IPS-20b (cell line): ENCODE measurements at regions not wholly inside any gene's neighbourhood (a gene's known extent, or its start where the extent isn't known, plus 50 kb on each side); places are given as distances from the start of the nearest gene placed in this dataset.

Experiments
- H3K27ac ChIP-seq: one replicate; pipeline ENCODE4 v1.5.1; 2013; ENCODE audit warnings: low read length
- H3K27me3 ChIP-seq: 2 replicates; pipeline ENCODE4 v1.6.1; 2013; ENCODE audit warnings: mild to moderate bottlenecking, low read length, inconsistent platforms; ENCODE audit not compliant: insufficient read depth
- H3K36me3 ChIP-seq: 2 replicates; pipeline ENCODE4 v1.6.1; 2013; ENCODE audit warnings: low read depth, mild to moderate bottlenecking, inconsistent platforms, low read length, moderate library complexity; ENCODE audit not compliant: insufficient read depth
- H3K4me1 ChIP-seq: 2 replicates; pipeline ENCODE4 v1.6.1; 2013; ENCODE audit warnings: mild to moderate bottlenecking, control low read depth, inconsistent platforms, low read length, moderate library complexity; ENCODE audit not compliant: insufficient read depth
- H3K4me3 ChIP-seq: 2 replicates; pipeline ENCODE4 v1.5.1; 2013; ENCODE audit warnings: mild to moderate bottlenecking, low read length, inconsistent platforms
- H3K9ac ChIP-seq: 2 replicates; pipeline ENCODE4 v1.6.1; 2013; ENCODE audit warnings: low read depth, mild to moderate bottlenecking, inconsistent platforms, low read length, moderate library complexity
- H3K9me3 ChIP-seq: 2 replicates; pipeline ENCODE4 v1.6.1; 2013; ENCODE audit warnings: mild to moderate bottlenecking, low read depth, low read length, inconsistent platforms; ENCODE audit not compliant: insufficient read depth

DNA sequence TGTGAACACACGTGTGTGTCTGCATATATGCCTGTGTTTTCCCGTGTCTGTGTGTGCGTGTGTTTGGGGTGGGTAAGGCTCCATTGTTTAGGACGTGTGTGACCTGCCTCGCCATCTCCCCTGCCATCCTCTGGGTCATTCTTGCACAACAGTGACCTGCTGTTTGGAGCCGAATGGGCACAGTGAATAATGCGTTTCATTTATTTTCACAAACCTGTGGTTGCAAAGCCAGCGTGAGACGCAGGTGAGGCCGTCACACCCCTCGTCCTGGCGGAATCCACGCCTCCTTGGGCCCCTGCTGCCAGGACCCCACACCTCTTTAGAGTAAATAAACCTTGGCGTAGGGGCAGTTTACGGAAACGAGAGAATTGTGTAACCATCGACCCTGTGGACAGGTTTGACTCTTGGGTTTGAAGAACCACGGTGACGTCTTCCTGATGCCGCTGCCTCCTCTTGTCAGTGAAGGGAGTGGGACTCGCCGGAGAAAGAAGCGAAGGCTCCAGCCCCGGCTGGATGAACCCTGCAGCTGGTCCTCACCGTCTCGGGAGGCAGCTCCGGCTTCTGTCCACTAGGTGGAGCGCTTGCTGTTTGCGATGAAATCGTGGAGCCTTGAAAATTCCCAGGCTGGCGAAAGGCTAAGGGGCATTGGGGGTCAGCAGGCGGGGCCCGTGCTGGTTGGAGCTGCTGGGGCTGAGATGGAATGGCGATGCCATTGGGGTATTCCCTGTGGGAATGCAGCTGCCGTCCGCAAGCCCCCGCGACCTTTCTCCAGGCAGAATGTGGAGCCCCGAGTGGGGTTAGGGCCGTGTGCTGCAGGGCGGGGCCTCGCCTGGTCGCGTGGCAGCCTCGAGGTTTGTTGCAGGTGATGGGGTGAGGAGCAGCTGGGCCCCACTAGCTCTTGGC lies 81.1 kb downstream of the RTP5 start:
- no peaks in the 10 kb centered on the region for H3K36me3 ChIP-seq
- H3K4me1 ChIP-seq = peaks cover 7% of the 10 kb centered on the region; the same call in 1 of the 2 replicates
- no peak overlapping the region for H3K9ac ChIP-seq
- no peak overlapping the region for H3K4me3 ChIP-seq
- H3K9me3 ChIP-seq = no peaks in the 10 kb centered on the region
- H3K27ac ChIP-seq = no peak overlapping the region
- peaks cover 11% of the 10 kb centered on the region for H3K27me3 ChIP-seq

DNA sequence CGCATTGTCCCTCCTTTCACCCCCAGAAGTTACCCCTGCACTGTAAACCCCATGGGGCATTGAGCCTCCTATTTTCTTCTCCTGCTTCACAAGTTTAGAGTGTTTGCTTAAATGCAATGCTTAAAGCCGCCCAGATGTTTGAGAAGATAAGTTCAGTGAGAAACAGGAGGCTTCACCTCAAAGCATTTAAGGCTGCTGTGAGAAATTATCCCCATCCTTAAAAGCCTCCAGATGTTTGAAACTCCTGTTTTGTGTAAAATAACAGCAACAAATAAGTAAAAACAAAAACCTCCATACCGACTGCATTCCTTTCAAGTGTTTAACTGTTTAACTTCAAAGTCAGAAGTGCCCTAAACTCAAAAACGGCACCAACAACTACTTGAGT lies 81.8 kb downstream of the RTP5 start:
- H3K27ac ChIP-seq = no peak overlapping the region
- no peaks in the 10 kb centered on the region for H3K9me3 ChIP-seq
- H3K4me1 ChIP-seq = 0 out of 2 replicates have a peak, but pooled peaks cover 3% of the 10 kb centered on the region
- no peak overlapping the region for H3K9ac ChIP-seq
- H3K36me3 ChIP-seq = no peaks in the 10 kb centered on the region
- H3K27me3 ChIP-seq = peaks cover 7% of the 10 kb centered on the region
- no peak overlapping the region for H3K4me3 ChIP-seq

DNA sequence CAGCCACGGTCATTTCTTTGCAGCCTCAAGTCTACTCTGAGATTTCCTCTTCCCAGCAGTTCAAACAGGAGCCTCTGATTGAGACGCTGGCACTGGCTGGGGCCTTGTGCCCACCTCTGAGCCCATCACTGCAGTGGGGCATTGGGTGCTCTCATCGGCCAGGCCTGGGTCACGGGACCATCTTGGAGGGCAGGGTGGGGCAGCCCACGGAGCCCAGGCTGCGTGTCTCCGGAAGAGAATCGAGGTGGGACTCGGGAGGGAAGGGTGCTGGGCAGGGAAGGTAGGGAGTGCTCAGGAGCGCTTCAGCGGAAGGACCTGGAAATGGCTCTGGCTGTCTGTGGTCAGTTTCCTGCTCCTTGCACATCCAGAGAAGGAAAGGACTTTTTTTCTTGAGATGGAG lies 82.4 kb downstream of the RTP5 start:
- Histone ChIP-seq H3K9ac (no peak overlapping the region), H3K27ac (no peak overlapping the region), H3K4me1 (0 out of 2 replicates have a peak, but pooled peaks cover 3% of the 10 kb centered on the region), H3K9me3 (no peaks in the 10 kb centered on the region), H3K4me3 (no peak overlapping the region), H3K36me3 (no peaks in the 10 kb centered on the region), H3K27me3 (peaks cover under 1% of the 10 kb centered on the region)

DNA sequence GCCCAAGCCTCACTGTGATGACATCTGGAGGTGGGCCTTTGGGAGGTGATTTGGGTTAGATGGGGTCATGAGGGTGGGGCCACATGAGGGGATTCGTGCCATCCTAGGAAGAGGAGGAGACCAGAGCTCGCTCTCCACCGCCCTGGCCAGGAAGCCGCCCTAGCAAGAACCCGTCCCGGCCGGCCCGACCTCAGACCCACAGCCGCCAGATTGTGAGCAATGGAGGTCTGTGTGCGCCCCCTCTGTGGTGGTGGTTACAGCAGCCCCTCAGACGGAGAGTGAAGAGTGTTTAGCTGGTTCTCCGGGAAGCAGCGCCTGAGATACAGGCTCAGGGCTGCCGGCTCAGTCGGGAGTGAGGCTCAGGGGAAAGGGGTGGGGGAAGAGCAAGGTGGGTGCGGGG lies 83.3 kb downstream of the RTP5 start:
- Histone ChIP-seq H3K4me1 (0 out of 2 replicates have a peak, but pooled peaks cover 3% of the 10 kb centered on the region), H3K9ac (no peak overlapping the region), H3K4me3 (no peak overlapping the region), H3K27ac (no peak overlapping the region), H3K36me3 (no peaks in the 10 kb centered on the region), H3K27me3 (no peaks in the 10 kb centered on the region; the same call in none of the 2 replicates), H3K9me3 (no peaks in the 10 kb centered on the region)

DNA sequence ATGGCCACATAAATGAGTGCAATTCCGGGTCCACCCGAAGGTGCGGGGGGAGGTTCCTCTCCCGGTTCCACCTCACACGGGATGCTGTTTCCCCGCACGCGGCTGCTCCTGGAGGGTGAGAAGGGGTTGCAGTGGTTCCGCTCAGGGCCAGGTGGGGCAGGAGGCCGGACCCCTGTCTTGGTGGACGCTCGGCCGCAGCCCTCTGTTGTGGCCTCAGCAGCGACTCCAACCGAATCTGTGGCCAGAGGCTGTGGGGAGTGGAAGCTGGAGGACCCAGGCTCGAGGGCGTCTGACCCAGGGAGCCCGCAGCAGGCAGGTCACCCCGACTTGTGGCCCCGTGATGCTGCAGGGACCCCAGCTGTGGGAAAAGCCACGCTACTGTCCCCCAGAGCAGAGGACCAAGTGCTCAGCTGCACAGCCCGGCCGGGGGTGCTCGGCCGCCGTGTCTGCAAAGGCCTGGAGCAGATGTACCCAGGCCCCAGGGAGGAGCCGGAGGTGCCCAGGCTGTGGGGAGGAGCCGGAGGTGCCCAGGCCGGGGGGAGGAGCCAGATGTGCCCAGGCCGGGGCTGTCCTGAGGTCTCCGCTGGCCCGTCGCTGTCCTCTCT lies 83.9 kb downstream of the RTP5 start:
- Histone ChIP-seq H3K36me3 (no peaks in the 10 kb centered on the region), H3K27me3 (no peaks in the 10 kb centered on the region; the same call in none of the 2 replicates), H3K9ac (no peak overlapping the region), H3K4me1 (0 out of 2 replicates have a peak, but pooled peaks cover 3% of the 10 kb centered on the region), H3K9me3 (no peaks in the 10 kb centered on the region), H3K27ac (no peak overlapping the region), H3K4me3 (no peak overlapping the region)

DNA sequence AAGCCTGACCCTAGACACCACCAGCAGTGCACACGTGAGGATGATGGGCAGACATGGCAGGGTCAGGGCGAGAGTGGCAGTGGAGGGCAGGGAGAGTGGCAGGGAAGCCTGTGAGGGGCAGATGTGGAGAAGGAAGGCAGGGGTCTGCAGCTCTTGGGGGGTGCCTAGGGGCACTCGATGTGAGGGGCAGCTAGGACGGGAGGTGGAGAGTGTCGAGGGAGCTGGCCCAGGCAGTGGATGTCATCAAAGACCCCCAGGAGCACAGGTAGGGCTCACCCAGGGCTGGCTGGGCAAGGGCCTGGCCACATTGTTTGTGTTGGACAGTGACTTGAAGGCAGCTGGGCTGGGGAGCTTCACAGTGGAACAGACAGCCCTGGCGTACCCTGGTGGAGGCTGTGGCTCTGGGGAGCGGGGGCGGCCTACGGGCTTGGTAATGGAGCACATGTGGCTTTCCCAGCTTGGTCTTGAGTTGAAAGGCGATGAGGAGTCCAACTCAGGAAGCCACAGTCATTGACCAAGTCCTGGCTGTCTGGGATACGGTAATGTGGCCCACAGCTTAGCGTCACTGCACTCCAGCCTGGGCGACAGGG lies 87.1 kb downstream of the RTP5 start:
- H3K36me3 ChIP-seq = no peaks in the 10 kb centered on the region
- H3K9ac ChIP-seq = no peak overlapping the region
- H3K27ac ChIP-seq = no peak overlapping the region
- H3K27me3 ChIP-seq = no peaks in the 10 kb centered on the region; the same call in 1 of the 2 replicates
- no peaks in the 10 kb centered on the region for H3K9me3 ChIP-seq
- no peak overlapping the region for H3K4me3 ChIP-seq
- no peaks in the 10 kb centered on the region for H3K4me1 ChIP-seq

DNA sequence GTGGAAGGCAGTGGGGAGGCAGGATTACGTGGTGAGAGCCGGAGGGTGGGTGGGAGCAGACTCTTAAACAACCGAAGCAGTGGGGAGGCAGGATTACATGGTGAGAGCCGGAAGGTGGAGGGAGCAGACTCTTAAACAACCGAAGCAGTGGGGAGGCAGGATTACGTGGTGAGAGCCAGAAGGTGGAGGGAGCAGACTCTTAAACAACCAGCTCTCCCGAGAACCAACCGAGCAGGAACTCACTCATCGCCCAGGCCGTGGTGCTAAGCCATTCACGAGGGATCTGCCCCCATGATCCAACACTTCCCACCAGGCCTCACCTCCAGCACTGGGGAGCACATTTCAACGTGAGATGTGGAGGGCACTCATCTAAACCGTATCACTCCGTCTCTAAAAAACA lies 87.7 kb downstream of the RTP5 start:
- Histone ChIP-seq H3K36me3 (no peaks in the 10 kb centered on the region), H3K9ac (no peak overlapping the region), H3K4me3 (no peak overlapping the region), H3K27ac (no peak overlapping the region), H3K4me1 (no peaks in the 10 kb centered on the region), H3K27me3 (no peaks in the 10 kb centered on the region), H3K9me3 (no peaks in the 10 kb centered on the region)

DNA sequence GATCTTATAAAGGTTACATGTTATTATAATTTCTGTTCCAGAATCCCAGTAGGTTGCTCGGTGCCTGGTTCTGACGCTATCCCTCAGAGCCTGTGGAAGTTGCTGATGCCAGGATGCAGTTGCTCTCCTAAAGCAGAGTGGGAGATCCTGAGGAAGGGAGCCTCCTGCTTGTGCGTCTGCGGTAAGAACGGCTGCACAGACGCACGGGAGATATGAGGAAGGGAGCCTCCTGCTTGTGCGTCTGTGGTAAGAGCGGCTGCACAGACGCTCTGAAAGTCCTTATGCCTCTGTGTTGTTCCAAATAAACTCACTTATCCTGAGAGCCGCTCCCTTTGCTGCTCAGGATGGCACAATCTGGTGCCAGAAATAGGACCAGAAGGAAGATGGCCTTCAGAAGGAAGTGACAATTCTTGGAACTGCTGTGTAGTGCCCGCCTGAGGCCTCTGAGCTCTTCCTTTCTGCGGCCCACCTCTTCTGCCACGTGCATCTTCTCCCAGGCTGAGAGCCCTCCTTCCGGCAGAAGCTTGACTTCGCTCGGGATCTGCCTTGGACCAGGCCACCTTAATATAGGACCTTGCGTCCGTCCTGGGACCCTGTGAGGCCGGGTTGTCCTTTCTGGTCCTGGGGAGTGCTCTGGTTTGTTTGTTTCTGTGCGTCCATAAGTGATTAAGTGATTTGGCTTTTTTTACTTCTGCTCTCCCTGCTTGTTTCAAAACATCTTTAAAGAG lies 89.5 kb downstream of the RTP5 start:
- H3K27me3 ChIP-seq = no peaks in the 10 kb centered on the region

DNA sequence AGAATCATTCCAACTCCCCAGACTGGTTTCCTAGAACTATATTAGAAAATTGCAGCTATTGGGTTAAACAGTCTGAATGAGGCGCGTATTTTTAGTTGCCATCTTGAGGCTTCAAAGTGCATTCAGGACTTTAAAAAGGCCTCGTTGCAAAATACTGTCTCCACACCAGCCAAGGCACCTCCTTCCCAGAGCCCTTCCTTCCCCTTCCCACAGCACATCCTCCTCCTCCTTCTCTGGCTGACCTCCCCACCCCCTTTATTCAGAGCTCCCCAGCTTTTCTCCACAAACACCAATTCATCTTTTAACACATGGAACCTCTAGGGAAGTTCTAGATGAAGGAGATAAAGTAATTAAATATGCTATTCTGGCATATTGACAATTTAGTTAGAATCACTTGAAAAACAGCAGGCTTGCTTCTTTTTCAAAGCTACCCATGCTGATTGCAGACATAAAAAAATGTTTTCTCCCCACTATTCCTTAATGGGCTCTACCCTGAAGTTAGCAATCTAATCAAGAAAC lies 90.3 kb downstream of the RTP5 start:
- no peak overlapping the region for H3K4me3 ChIP-seq
- no peaks in the 10 kb centered on the region for H3K36me3 ChIP-seq
- no peaks in the 10 kb centered on the region for H3K27me3 ChIP-seq
- no peak overlapping the region for H3K27ac ChIP-seq
- no peaks in the 10 kb centered on the region for H3K4me1 ChIP-seq
- H3K9ac ChIP-seq = no peak overlapping the region
- no peaks in the 10 kb centered on the region for H3K9me3 ChIP-seq

More for the DNA sequence above, 89.5 kb downstream of the RTP5 start:
- no peaks in the 10 kb centered on the region for H3K36me3 ChIP-seq
- no peaks in the 10 kb centered on the region for H3K9me3 ChIP-seq
- H3K4me1 ChIP-seq = no peaks in the 10 kb centered on the region
- no peak overlapping the region for H3K27ac ChIP-seq
- no peak overlapping the region for H3K9ac ChIP-seq
- no peak overlapping the region for H3K4me3 ChIP-seq

DNA sequence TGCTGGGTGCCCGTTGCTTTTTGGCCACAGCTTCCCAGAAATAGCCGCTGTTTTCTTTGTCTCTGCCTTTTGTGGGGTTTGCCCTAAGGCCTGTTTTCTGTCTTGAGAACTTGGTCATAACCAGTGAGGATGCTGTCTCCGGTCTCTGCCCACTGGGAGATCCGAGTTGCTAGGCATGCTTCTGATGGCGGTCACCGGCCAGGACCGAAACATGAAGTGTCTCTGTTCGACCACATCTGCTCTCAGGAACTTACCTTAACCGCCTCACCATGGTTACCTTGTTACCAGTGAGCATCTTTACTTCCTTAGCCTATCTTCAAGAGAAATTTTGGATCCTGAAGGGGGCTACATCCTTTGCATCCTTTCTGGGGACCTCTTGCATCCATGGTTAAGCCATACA lies 91.9 kb downstream of the RTP5 start:
- Histone ChIP-seq H3K9ac (no peak overlapping the region), H3K4me1 (no peaks in the 10 kb centered on the region), H3K4me3 (no peak overlapping the region), H3K27me3 (no peaks in the 10 kb centered on the region), H3K9me3 (no peaks in the 10 kb centered on the region), H3K36me3 (no peaks in the 10 kb centered on the region), H3K27ac (no peak overlapping the region)

DNA sequence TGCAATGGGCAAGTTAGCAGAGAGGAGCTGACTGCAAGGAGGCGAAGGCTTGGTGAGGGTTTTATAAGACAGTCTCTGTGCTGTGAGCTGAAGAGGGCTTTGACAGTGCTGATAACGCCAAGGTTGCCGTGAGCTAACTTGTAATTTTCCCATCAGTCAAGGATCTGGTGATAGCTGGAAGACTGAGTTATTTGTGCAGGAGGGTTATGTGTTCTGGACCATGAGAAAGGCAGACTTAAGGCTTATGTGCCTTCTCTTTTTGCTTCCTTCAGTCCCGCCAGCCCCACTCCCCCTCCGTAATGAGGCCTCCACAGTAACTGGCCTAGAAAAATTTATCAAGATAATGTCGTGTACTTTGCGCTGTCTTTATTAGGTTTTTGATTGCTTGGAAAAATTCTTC lies 94.6 kb downstream of the RTP5 start:
- no peak overlapping the region for H3K27ac ChIP-seq
- no peaks in the 10 kb centered on the region for H3K9me3 ChIP-seq
- H3K4me3 ChIP-seq = no peak overlapping the region
- no peak overlapping the region for H3K9ac ChIP-seq
- H3K36me3 ChIP-seq = no peaks in the 10 kb centered on the region
- H3K4me1 ChIP-seq = no peaks in the 10 kb centered on the region
- H3K27me3 ChIP-seq = no peaks in the 10 kb centered on the region
